DOHH2 (cell line): ENCODE measurements at regions not wholly inside any gene's neighbourhood (a gene's known extent, or its start where the extent isn't known, plus 50 kb on each side); places are given as distances from the start of the nearest gene placed in this dataset.

Source experiments
- H3F3A ChIP-seq: fragments of 200-600 bp; sonication (generic), shearing (Covaris generic); 2 replicates; pipeline ENCODE4 v1.6.0; 2016; ENCODE audit warnings: antibody characterized with exemption, mild to moderate bottlenecking; ENCODE audit not compliant: control insufficient read depth, insufficient read depth
- H3K27ac ChIP-seq: fragments of 200-600 bp; sonication (generic); 2 replicates; pipeline ENCODE4 v1.5.1; 2014; ENCODE audit warnings: low read depth, mild to moderate bottlenecking, low read length, moderate library complexity
- H3K27me3 ChIP-seq: fragments of 200-600 bp; sonication (generic); 2 replicates; pipeline ENCODE4 v1.6.1; 2014; ENCODE audit warnings: mild to moderate bottlenecking, low read length, mixed read lengths; ENCODE audit not compliant: control insufficient read depth
- H3K36me3 ChIP-seq: fragments of 200-600 bp; sonication (generic); 2 replicates; pipeline ENCODE4 v1.6.1; 2014; ENCODE audit warnings: mild to moderate bottlenecking, low read length, moderate library complexity, mixed read lengths; ENCODE audit not compliant: control insufficient read depth
- H3K4me1 ChIP-seq: fragments of 200-600 bp; sonication (generic); 2 replicates; pipeline ENCODE4 v1.6.1; 2014; ENCODE audit warnings: mild to moderate bottlenecking, low read length, mixed read lengths; ENCODE audit not compliant: control insufficient read depth
- H3K4me2 ChIP-seq: fragments of 200-600 bp; sonication (generic); 2 replicates; pipeline ENCODE4 v1.6.0; 2014; ENCODE audit warnings: mild to moderate bottlenecking, low read length, moderate library complexity
- H3K4me3 ChIP-seq: fragments of 200-600 bp; sonication (generic); 2 replicates; pipeline ENCODE4 v1.5.1; 2014; ENCODE audit warnings: mild to moderate bottlenecking, low read length, mixed read lengths
- H3K79me2 ChIP-seq: fragments of 200-600 bp; sonication (generic); 2 replicates; pipeline ENCODE4 v1.6.1; 2014; ENCODE audit warnings: mild to moderate bottlenecking, low read length, mixed read lengths; ENCODE audit not compliant: control insufficient read depth
- H3K9me2 ChIP-seq: fragments of 200-600 bp; sonication (generic); replicated peaks from 2 replicates; pipeline ENCODE4 v1.6.1; 2014; ENCODE audit warnings: mild to moderate bottlenecking, low read length, mixed read lengths; ENCODE audit not compliant: control insufficient read depth
- H3K9me3 ChIP-seq: fragments of 200-600 bp; sonication (generic); 2 replicates; pipeline ENCODE4 v1.6.1; 2014; ENCODE audit warnings: antibody characterized with exemption, low read length, mixed read lengths; ENCODE audit not compliant: control insufficient read depth, insufficient read depth
- H4K20me1 ChIP-seq: fragments of 200-600 bp; sonication (generic); 2 replicates; pipeline ENCODE4 v1.6.0; 2014; ENCODE audit warnings: low read depth, mild to moderate bottlenecking, antibody characterized with exemption, low read length, moderate library complexity; ENCODE audit not compliant: control insufficient read depth, insufficient read depth
- CTCF ChIP-seq: fragments of 200-600 bp; sonication (generic); IDR thresholded peaks from one replicate; pipeline ENCODE4 v1.5.1; 2014; ENCODE audit warnings: antibody characterized with exemption, mild to moderate bottlenecking, low read depth, low read length; ENCODE audit not compliant: poor library complexity, severe bottlenecking
- EZH2phosphoT487 ChIP-seq: fragments of 200-600 bp; sonication (generic); IDR thresholded peaks from 2 replicates; pipeline ENCODE4 v1.6.1; 2017; ENCODE audit warnings: borderline replicate concordance, mild to moderate bottlenecking, antibody characterized with exemption, low read length, moderate library complexity, mixed read lengths

DNA sequence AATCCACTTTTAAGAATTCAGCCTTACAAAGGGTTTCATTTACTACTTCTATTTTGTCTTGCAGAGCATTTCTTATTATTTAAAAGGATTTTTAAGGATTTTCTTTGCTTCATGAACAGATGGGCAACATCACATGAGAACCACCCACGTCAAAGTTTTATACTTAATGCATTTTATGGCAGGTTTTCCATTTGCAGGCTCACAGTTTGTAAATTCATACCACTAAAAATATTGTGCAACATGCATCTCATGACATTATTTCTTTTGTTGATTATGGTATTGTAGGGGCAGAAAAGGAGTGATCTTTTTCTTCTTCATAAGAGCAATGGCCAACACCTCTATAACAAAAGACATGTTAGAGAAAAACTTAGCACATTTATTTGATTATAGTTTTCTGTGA, 554.0 kb upstream of the SPRY2 start:
- no peaks in the 10 kb centered on the region for H3K36me3 ChIP-seq
- H3K4me3 ChIP-seq: no peak overlapping the region
- H4K20me1 ChIP-seq: no peaks in the 10 kb centered on the region
- H3K27me3 ChIP-seq: no peaks in the 10 kb centered on the region
- H3K4me1 ChIP-seq: no peaks in the 10 kb centered on the region
- no peaks in the 10 kb centered on the region for H3K9me2 ChIP-seq
- no peak overlapping the region for H3K27ac ChIP-seq
- no peaks in the 10 kb centered on the region for H3F3A ChIP-seq
- H3K79me2 ChIP-seq: no peaks in the 10 kb centered on the region
- H3K4me2 ChIP-seq: no peak overlapping the region
- TF ChIP-seq CTCF (no peak), EZH2phosphoT487 (no peak)
- H3K9me3 ChIP-seq: no peaks in the 10 kb centered on the region

DNA sequence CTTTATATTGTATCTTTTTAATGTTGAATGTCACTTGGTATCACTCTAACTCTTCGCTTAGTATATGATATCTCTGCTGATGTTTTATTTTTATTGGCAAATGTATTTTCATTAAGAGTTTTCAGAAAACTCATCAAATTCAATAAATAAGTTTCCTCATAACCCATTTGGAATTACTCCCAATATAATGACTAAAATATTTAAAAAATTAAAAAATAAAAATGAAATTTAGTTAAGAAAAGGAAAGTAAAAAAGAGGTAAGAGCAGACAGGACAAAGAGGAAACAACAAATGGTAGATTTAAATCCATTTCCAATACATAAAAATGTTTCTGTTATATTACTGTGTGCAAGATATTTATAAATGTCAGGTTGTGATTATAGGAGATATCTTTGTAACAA, 548.9 kb upstream of the SPRY2 start:
- TF ChIP-seq EZH2phosphoT487 (no peak), CTCF (no peak)
- H3K4me2 ChIP-seq: no peak overlapping the region
- H3F3A ChIP-seq: no peaks in the 10 kb centered on the region
- H3K27ac ChIP-seq: no peak overlapping the region
- no peaks in the 10 kb centered on the region for H3K4me1 ChIP-seq
- H3K4me3 ChIP-seq: no peak overlapping the region
- H3K79me2 ChIP-seq: no peaks in the 10 kb centered on the region
- no peaks in the 10 kb centered on the region for H3K36me3 ChIP-seq
- H3K9me2 ChIP-seq: no peaks in the 10 kb centered on the region
- H3K27me3 ChIP-seq: no peaks in the 10 kb centered on the region
- no peaks in the 10 kb centered on the region for H4K20me1 ChIP-seq
- H3K9me3 ChIP-seq: no peaks in the 10 kb centered on the region

- TF ChIP-seq CTCF (no peak), EZH2phosphoT487 (no peak)
- no peaks in the 10 kb centered on the region for H3K36me3 ChIP-seq
- H3K27me3 ChIP-seq: no peaks in the 10 kb centered on the region
- H3F3A ChIP-seq: no peaks in the 10 kb centered on the region
- H3K27ac ChIP-seq: no peak overlapping the region
- no peaks in the 10 kb centered on the region for H3K9me3 ChIP-seq
- no peaks in the 10 kb centered on the region for H3K9me2 ChIP-seq
- no peak overlapping the region for H3K4me2 ChIP-seq
- no peaks in the 10 kb centered on the region for H4K20me1 ChIP-seq
- no peaks in the 10 kb centered on the region for H3K79me2 ChIP-seq
- no peak overlapping the region for H3K4me3 ChIP-seq
- no peaks in the 10 kb centered on the region for H3K4me1 ChIP-seq
Measured at GRCh38 chr13:80888390-80888789, 547.5 kb upstream of the SPRY2 start.
